Thyroid gland (tissue), 4 donors: ENCODE measurements at regions not wholly inside any gene's neighbourhood (a gene's known extent, or its start where the extent isn't known, plus 50 kb on each side); places are given as distances from the start of the nearest gene placed in this dataset.

Source experiments
- DNase-seq, 2 donors: peaks; one replicate each; pipeline ENCODE4 v3.0.0-alpha.2; 2019
- H3K27ac ChIP-seq, 3 donors: fragments of 200-600 bp; sonication (generic); 1 replicate in 2 of 3; 2 replicates in 1 of 3; pipeline ENCODE4 v1.5.1; 2016 to 2019; ENCODE audit warnings: mild to moderate bottlenecking in 1 of 3, moderate library complexity in 1 of 3
- H3K27me3 ChIP-seq: fragments of 200-600 bp; sonication (generic); one replicate; pipeline ENCODE4 v1.5.1; 2019
- H3K36me3 ChIP-seq, 2 donors: fragments of 200-600 bp; sonication (generic); one replicate each; pipeline ENCODE4 v1.5.1; 2016 to 2019
- H3K4me1 ChIP-seq, 2 donors: fragments of 200-600 bp; sonication (generic); one replicate each; pipeline ENCODE4 v1.5.1; 2017 to 2019
- H3K4me3 ChIP-seq, 3 donors: fragments of 200-600 bp; sonication (generic); replicated peaks in 1 of 3; 1 replicate in 2 of 3; 2 replicates in 1 of 3; pipeline ENCODE4 v1.5.1; 2016; ENCODE audit warnings: mild to moderate bottlenecking in 1 of 3
- H3K9me3 ChIP-seq: fragments of 200-600 bp; sonication (generic); one replicate; pipeline ENCODE4 v1.5.1; 2017
- CTCF ChIP-seq, 6 experiments: fragments of 200-600 bp in 3 of 6; fragments of 450-650 bp in 3 of 6; sonication (generic) in 3 of 6; IDR thresholded peaks; one replicate each; pipeline ENCODE4 v1.5.1; 2016 to 2019; ENCODE audit warnings: antibody characterized with exemption in 6 of 6, mild to moderate bottlenecking in 2 of 6, inconsistent platforms in 1 of 6, moderate library complexity in 1 of 6
- POLR2A ChIP-seq, 2 donors: fragments of 450-650 bp; IDR thresholded peaks; one replicate each; pipeline ENCODE4 v1.6.1; 2017; ENCODE audit warnings: antibody characterized with exemption in 2 of 2, mild to moderate bottlenecking in 2 of 2, moderate library complexity in 1 of 2
- WGBS, 2 donors: methylation state at CpG; one replicate each; pipeline ENCODE4 v1.1.5; 2017; 5-methylcytosine and 5-hydroxymethylcytosine counted together
- intact Hi-C: fragments of 100-400 bp; cut with DNase I; formaldehyde crosslinking; loops from one replicate; pipeline ENCODE4 v1.15.1; 2023

GRCh38 chr5:54909911-54910870, 75.2 kb downstream of the ESM1 start:
- Histone ChIP-seq H3K36me3 (no peaks in the 10 kb centered on the region), H3K27ac (no peak overlapping the region), H3K4me3 (no peak overlapping the region), H3K4me1 (no peaks in the 10 kb centered on the region), H3K27me3 (no peaks in the 10 kb centered on the region), H3K9me3 (no peaks in the 10 kb centered on the region)
- TF ChIP-seq CTCF (IDR thresholded peaks at IDR 0.05) = no peak
- TF ChIP-seq POLR2A (IDR thresholded peaks at IDR 0.05) = no peak
- 69 to 76% methylated on average over 4 of the region's 4 CpGs for WGBS, 2 donors
- intact Hi-C loops = loop anchor here (10.0 kb wide), 1 partner anchor 245 kb away; no protein-coding TSS in a partner anchor
- no peak for DNase-seq

- TF ChIP-seq POLR2A (IDR thresholded peaks at IDR 0.05) = no peak
- no peak for TF ChIP-seq CTCF (IDR thresholded peaks at IDR 0.05)
- Histone ChIP-seq H3K9me3 (no peaks in the 10 kb centered on the region), H3K27me3 (no peaks in the 10 kb centered on the region), H3K36me3 (no peaks in the 10 kb centered on the region), H3K4me3 (no peak overlapping the region), H3K27ac (no peak overlapping the region), H3K4me1 (no peaks in the 10 kb centered on the region)
- no peak for DNase-seq
- WGBS, 2 donors = 65 to 69% methylated on average over 2 of the region's 2 CpGs
- intact Hi-C loops = loop anchor here (10.0 kb wide), 1 partner anchor 246 kb away; no protein-coding TSS in a partner anchor
These were observed 76.4 kb downstream of the ESM1 start for GRCh38 chr5:54908774-54909525.

- DNase-seq = peak; percentile 65 to 77
- Histone ChIP-seq H3K4me3 (no peak overlapping the region), H3K27me3 (no peaks in the 10 kb centered on the region), H3K4me1 (no peaks in the 10 kb centered on the region), H3K36me3 (no peaks in the 10 kb centered on the region), H3K9me3 (no peaks in the 10 kb centered on the region), H3K27ac (no peak overlapping the region)
- 2 to 6% methylated on average over 3 of the region's 3 CpGs for WGBS, 2 donors
- intact Hi-C loops = loop anchor here (10.0 kb wide), 1 partner anchor 249 kb away; no protein-coding TSS in a partner anchor
- no peak for TF ChIP-seq POLR2A (IDR thresholded peaks at IDR 0.05)
- peak in 5 of 6 experiments; percentile 25 to 67 (median 59) for TF ChIP-seq CTCF (IDR thresholded peaks at IDR 0.05)
These were observed 79.4 kb downstream of the ESM1 start for GRCh38 chr5:54905942-54906537.

GRCh38 chr5:54905246-54905795, 80.1 kb downstream of the ESM1 start:
- TF ChIP-seq POLR2A (IDR thresholded peaks at IDR 0.05) (no peak), CTCF (IDR thresholded peaks at IDR 0.05) (no peak)
- H3K27me3 ChIP-seq = no peaks in the 10 kb centered on the region
- 89 to 93% methylated on average over 3 of the region's 3 CpGs for WGBS, 2 donors
- no peak overlapping the region for H3K27ac ChIP-seq
- H3K36me3 ChIP-seq = no peaks in the 10 kb centered on the region
- DNase-seq = no peak
- H3K4me1 ChIP-seq = no peaks in the 10 kb centered on the region
- H3K9me3 ChIP-seq = no peaks in the 10 kb centered on the region
- no peak overlapping the region for H3K4me3 ChIP-seq
- intact Hi-C loops = loop anchor here (10.0 kb wide), 1 partner anchor 249 kb away; no protein-coding TSS in a partner anchor
